GM23338 (cell line): ENCODE measurements at regions not wholly inside any gene's neighbourhood (a gene's known extent, or its start where the extent isn't known, plus 50 kb on each side); places are given as distances from the start of the nearest gene placed in this dataset.

Experiments used
- ATAC-seq: fragments of 200-7000 bp; cut with Tn5 transposase; 3 replicates; pipeline ENCODE4 v1.9.1; 2020
- DNase-seq: peaks from one replicate; pipeline ENCODE4 v3.0.0-alpha.2; 2015; ENCODE audit warnings: low spot score
- H2AFZ ChIP-seq: fragments of 200-600 bp; sonication (generic); 2 replicates; pipeline ENCODE4 v1.8.0; 2016; ENCODE audit warnings: antibody characterized with exemption, mild to moderate bottlenecking, moderate library complexity
- H3F3A ChIP-seq: fragments of 200-600 bp; sonication (generic); replicated peaks from 2 replicates; pipeline ENCODE4 v1.8.0; 2017; ENCODE audit warnings: antibody characterized with exemption, mixed run types, low read depth
- H3K27ac ChIP-seq: fragments of 200-600 bp; sonication (generic); 2 replicates; pipeline ENCODE4 v1.6.1; 2016; ENCODE audit warnings: low read depth
- H3K27me3 ChIP-seq: fragments of 200-600 bp; sonication (generic); 2 replicates; pipeline ENCODE4 v1.8.0; 2016; ENCODE audit warnings: mild to moderate bottlenecking, mixed run types, moderate library complexity; ENCODE audit not compliant: insufficient read depth
- H3K36me3 ChIP-seq: fragments of 200-600 bp; sonication (generic); 2 replicates; pipeline ENCODE4 v1.8.0; 2016; ENCODE audit warnings: mild to moderate bottlenecking; ENCODE audit not compliant: insufficient read depth
- H3K4me1 ChIP-seq: fragments of 200-600 bp; sonication (generic); 2 replicates; pipeline ENCODE4 v1.8.0; 2016; ENCODE audit warnings: mild to moderate bottlenecking, moderate library complexity; ENCODE audit not compliant: insufficient read depth
- H3K4me2 ChIP-seq: fragments of 200-600 bp; sonication (generic); 2 replicates; pipeline ENCODE4 v1.7.1; 2017; ENCODE audit warnings: mixed run types
- H3K4me3 ChIP-seq: fragments of 200-600 bp; sonication (generic); 2 replicates; pipeline ENCODE4 v1.6.1; 2016; ENCODE audit warnings: mixed run types
- H3K79me2 ChIP-seq: fragments of 200-600 bp; sonication (generic); replicated peaks from 2 replicates; pipeline ENCODE4 v1.8.0; 2017; ENCODE audit warnings: mild to moderate bottlenecking; ENCODE audit not compliant: insufficient read depth
- H3K9me2 ChIP-seq: fragments of 200-600 bp; sonication (generic); 2 replicates; pipeline ENCODE4 v1.8.0; 2017; ENCODE audit not compliant: insufficient read depth
- H4K20me1 ChIP-seq: fragments of 200-600 bp; sonication (generic); replicated peaks from 2 replicates; pipeline ENCODE4 v1.8.0; 2017; ENCODE audit warnings: mild to moderate bottlenecking; ENCODE audit not compliant: insufficient read depth
- H3K27ac Mint-ChIP-seq: 2 replicates; pipeline ENCODE4 v1.8.0; 2020; ENCODE audit warnings: inconsistent platforms, mild to moderate bottlenecking, moderate library complexity, mixed read lengths
- H3K27me3 Mint-ChIP-seq: 3 replicates; pipeline ENCODE4 v1.8.0; 2022; ENCODE audit warnings: low read depth, mild to moderate bottlenecking, moderate library complexity, mixed read lengths, inconsistent platforms; ENCODE audit not compliant: insufficient read depth, poor library complexity
- H3K36me3 Mint-ChIP-seq: 3 replicates; pipeline ENCODE4 v1.8.0; 2021; ENCODE audit warnings: low read depth, mild to moderate bottlenecking, inconsistent platforms, moderate library complexity, mixed read lengths
- H3K4me1 Mint-ChIP-seq: 3 replicates; pipeline ENCODE4 v1.8.0; 2020; ENCODE audit warnings: mild to moderate bottlenecking, inconsistent platforms, mixed read lengths
- H3K4me3 Mint-ChIP-seq: 3 replicates; pipeline ENCODE4 v1.8.0; 2021; ENCODE audit warnings: moderate library complexity, mild to moderate bottlenecking, inconsistent platforms, mixed read lengths
- H3K9me3 Mint-ChIP-seq: 3 replicates; pipeline ENCODE4 v1.8.0; 2020; ENCODE audit warnings: moderate library complexity, mild to moderate bottlenecking, inconsistent platforms, mixed read lengths
- CREB1 ChIP-seq: fragments of 250-450 bp; sonication (Bioruptor Pico); IDR thresholded peaks from 2 replicates; pipeline ENCODE4 v1.5.0; 2020; ENCODE audit warnings: low read depth, mild to moderate bottlenecking, moderate library complexity
- EZH2phosphoT487 ChIP-seq: fragments of 200-600 bp; sonication (generic); IDR thresholded peaks from one replicate; pipeline ENCODE4 v1.8.1; 2018; ENCODE audit warnings: antibody characterized with exemption; ENCODE audit not compliant: unreplicated experiment
- NANOG ChIP-seq: IDR thresholded peaks from 2 replicates; pipeline ENCODE4 v1.6.1; 2016; ENCODE audit warnings: antibody characterized with exemption, borderline replicate concordance
- POLR2AphosphoS5 ChIP-seq: IDR thresholded peaks from 2 replicates; pipeline ENCODE4 v1.6.1; 2016; ENCODE audit warnings: antibody characterized with exemption, low read depth
- TF ChIP-seq, protein P1 (sequence below): fragments of 250-450 bp; sonication (Bioruptor Pico); IDR thresholded peaks from 2 replicates; pipeline ENCODE4 v1.5.0; 2020; ENCODE audit warnings: mild to moderate bottlenecking, moderate library complexity
- TF ChIP-seq, protein P2 (sequence below): IDR thresholded peaks from 2 replicates; pipeline ENCODE4 v1.6.1; 2016; ENCODE audit warnings: antibody characterized with exemption
- TF ChIP-seq, protein P3 (sequence below), 2 experiments: fragments of 200-600 bp in 1 of 2; sonication (generic) in 1 of 2; conservative IDR thresholded peaks; 2 replicates each; pipeline versions ENCODE4 v1.5.1 to v1.6.1; 2016 to 2017; ENCODE audit warnings: antibody characterized with exemption in 2 of 2, low read depth in 2 of 2, mild to moderate bottlenecking in 2 of 2, moderate library complexity in 1 of 2

DNA sequence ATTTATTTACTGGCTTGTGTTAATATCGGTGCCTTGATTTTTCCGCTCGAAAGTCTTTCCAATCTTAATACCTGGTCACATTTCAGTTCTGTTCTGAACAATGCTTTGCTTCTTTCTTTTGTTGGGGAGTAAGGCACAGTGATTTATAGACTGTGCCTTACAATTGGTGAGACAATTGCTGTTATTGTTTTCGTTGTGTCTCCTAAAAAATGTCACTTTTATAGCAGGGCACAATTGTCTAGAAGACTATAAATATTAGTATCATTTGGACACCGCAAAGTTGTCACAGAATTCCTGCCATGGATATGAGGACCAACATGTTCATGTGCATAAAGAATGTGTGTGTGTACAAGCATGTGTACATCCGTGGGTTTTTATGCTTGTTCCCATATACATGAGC is 231.9 kb downstream of the INSIG2 start:
- no peaks in the 10 kb centered on the region for H3K36me3 ChIP-seq
- no peaks in the 10 kb centered on the region for H3K79me2 ChIP-seq
- ATAC-seq (no peak), DNase-seq (no peak)
- peaks cover 47% of the 10 kb centered on the region for H3K4me1 ChIP-seq
- H2AFZ ChIP-seq, result no peak overlapping the region
- no peaks in the 10 kb centered on the region for H3K27me3 Mint-ChIP-seq
- TF ChIP-seq, protein P1, sequence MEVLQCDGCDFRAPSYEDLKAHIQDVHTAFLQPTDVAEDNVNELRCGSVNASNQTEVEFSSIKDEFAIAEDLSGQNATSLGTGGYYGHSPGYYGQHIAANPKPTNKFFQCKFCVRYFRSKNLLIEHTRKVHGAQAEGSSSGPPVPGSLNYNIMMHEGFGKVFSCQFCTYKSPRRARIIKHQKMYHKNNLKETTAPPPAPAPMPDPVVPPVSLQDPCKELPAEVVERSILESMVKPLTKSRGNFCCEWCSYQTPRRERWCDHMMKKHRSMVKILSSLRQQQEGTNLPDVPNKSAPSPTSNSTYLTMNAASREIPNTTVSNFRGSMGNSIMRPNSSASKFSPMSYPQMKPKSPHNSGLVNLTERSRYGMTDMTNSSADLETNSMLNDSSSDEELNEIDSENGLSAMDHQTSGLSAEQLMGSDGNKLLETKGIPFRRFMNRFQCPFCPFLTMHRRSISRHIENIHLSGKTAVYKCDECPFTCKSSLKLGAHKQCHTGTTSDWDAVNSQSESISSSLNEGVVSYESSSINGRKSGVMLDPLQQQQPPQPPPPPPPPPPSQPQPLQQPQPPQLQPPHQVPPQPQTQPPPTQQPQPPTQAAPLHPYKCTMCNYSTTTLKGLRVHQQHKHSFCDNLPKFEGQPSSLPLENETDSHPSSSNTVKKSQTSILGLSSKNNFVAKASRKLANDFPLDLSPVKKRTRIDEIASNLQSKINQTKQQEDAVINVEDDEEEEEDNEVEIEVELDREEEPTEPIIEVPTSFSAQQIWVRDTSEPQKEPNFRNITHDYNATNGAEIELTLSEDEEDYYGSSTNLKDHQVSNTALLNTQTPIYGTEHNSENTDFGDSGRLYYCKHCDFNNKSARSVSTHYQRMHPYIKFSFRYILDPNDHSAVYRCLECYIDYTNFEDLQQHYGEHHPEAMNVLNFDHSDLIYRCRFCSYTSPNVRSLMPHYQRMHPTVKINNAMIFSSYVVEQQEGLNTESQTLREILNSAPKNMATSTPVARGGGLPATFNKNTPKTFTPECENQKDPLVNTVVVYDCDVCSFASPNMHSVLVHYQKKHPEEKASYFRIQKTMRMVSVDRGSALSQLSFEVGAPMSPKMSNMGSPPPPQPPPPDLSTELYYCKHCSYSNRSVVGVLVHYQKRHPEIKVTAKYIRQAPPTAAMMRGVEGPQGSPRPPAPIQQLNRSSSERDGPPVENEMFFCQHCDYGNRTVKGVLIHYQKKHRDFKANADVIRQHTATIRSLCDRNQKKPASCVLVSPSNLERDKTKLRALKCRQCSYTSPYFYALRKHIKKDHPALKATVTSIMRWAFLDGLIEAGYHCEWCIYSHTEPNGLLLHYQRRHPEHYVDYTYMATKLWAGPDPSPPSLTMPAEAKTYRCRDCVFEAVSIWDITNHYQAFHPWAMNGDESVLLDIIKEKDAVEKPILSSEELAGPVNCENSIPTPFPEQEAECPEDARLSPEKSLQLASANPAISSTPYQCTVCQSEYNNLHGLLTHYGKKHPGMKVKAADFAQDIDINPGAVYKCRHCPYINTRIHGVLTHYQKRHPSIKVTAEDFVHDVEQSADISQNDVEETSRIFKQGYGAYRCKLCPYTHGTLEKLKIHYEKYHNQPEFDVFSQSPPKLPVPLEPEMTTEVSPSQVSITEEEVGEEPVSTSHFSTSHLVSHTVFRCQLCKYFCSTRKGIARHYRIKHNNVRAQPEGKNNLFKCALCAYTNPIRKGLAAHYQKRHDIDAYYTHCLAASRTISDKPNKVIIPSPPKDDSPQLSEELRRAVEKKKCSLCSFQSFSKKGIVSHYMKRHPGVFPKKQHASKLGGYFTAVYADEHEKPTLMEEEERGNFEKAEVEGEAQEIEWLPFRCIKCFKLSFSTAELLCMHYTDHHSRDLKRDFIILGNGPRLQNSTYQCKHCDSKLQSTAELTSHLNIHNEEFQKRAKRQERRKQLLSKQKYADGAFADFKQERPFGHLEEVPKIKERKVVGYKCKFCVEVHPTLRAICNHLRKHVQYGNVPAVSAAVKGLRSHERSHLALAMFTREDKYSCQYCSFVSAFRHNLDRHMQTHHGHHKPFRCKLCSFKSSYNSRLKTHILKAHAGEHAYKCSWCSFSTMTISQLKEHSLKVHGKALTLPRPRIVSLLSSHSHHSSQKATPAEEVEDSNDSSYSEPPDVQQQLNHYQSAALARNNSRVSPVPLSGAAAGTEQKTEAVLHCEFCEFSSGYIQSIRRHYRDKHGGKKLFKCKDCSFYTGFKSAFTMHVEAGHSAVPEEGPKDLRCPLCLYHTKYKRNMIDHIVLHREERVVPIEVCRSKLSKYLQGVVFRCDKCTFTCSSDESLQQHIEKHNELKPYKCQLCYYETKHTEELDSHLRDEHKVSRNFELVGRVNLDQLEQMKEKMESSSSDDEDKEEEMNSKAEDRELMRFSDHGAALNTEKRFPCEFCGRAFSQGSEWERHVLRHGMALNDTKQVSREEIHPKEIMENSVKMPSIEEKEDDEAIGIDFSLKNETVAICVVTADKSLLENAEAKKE (CRISPR knock-in tag), result no peak
- TF ChIP-seq NANOG (no peak), POLR2AphosphoS5 (no peak)
- TF ChIP-seq, protein P2, sequence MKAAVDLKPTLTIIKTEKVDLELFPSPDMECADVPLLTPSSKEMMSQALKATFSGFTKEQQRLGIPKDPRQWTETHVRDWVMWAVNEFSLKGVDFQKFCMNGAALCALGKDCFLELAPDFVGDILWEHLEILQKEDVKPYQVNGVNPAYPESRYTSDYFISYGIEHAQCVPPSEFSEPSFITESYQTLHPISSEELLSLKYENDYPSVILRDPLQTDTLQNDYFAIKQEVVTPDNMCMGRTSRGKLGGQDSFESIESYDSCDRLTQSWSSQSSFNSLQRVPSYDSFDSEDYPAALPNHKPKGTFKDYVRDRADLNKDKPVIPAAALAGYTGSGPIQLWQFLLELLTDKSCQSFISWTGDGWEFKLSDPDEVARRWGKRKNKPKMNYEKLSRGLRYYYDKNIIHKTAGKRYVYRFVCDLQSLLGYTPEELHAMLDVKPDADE, result no peak
- no peaks in the 10 kb centered on the region for H4K20me1 ChIP-seq
- peak overlapping the region; percentile 28 for H3K4me3 ChIP-seq
- H3K9me3 Mint-ChIP-seq, result no peaks in the 10 kb centered on the region; the same call in 2 of the 3 replicates
- H3K4me3 Mint-ChIP-seq, result peak overlapping the region; percentile 70
- H3K9me2 ChIP-seq, result no peaks in the 10 kb centered on the region; the same call in 1 of the 2 replicates
- H3F3A ChIP-seq, result no peaks in the 10 kb centered on the region
- no peaks in the 10 kb centered on the region for H3K27me3 ChIP-seq
- H3K36me3 Mint-ChIP-seq, result no peaks in the 10 kb centered on the region; the same call in 2 of the 3 replicates
- H3K4me1 Mint-ChIP-seq, result peaks cover 60% of the 10 kb centered on the region
- H3K4me2 ChIP-seq, result peak overlapping the region; percentile 50
- H3K27ac Mint-ChIP-seq, result peak overlapping the region; percentile 98
- H3K27ac ChIP-seq, result peak overlapping the region; percentile 89

DNA sequence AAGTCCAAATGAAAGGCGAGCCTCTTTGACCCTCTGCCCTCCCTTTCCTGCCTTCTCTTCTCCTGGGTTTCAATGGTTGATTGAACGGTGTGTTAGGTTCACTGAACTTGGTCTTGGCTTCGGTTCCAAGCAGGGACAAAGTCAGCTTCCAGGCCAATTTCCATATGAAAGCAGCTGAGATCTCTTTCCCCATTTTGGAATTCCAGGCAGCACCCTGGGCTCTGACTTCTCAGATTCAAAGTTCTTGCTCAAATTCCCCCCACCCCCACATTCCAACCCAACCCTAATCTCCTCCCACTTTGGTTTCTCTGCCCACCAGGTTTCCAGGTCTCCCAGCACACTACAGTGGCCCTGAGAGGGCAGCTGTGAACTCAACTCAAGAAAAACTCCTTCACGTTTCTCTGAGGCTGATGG is 231.0 kb downstream of the INSIG2 start:
- Mint-ChIP-seq H3K4me1 (peaks cover 65% of the 10 kb centered on the region), H3K36me3 (no peaks in the 10 kb centered on the region; the same call in 2 of the 3 replicates), H3K27ac (peak overlapping the region; percentile 98), H3K4me3 (peak overlapping the region; percentile 70), H3K9me3 (no peaks in the 10 kb centered on the region; the same call in 2 of the 3 replicates), H3K27me3 (no peaks in the 10 kb centered on the region)
- no peaks in the 10 kb centered on the region for H3K27me3 ChIP-seq
- H3K27ac ChIP-seq, result peak overlapping the region; percentile 94
- H4K20me1 ChIP-seq, result no peaks in the 10 kb centered on the region
- H2AFZ ChIP-seq, result no peak overlapping the region
- DNase-seq, result peak; percentile 98
- H3K36me3 ChIP-seq, result no peaks in the 10 kb centered on the region
- ATAC-seq, result peak; percentile 89
- H3K4me1 ChIP-seq, result peaks cover 50% of the 10 kb centered on the region
- peak overlapping the region; percentile 52 for H3K4me2 ChIP-seq
- no peaks in the 10 kb centered on the region for H3K79me2 ChIP-seq
- H3K9me2 ChIP-seq, result no peaks in the 10 kb centered on the region; the same call in 1 of the 2 replicates
- no peaks in the 10 kb centered on the region for H3F3A ChIP-seq
- H3K4me3 ChIP-seq, result peak overlapping the region; percentile 34
- TF ChIP-seq POLR2AphosphoS5, result peak; percentile 81
- TF ChIP-seq CREB1 (CRISPR knock-in tag), result peak; percentile 17; the same call in 1 of the 2 replicates
- no peak for TF ChIP-seq EZH2phosphoT487
- TF ChIP-seq, protein P3, sequence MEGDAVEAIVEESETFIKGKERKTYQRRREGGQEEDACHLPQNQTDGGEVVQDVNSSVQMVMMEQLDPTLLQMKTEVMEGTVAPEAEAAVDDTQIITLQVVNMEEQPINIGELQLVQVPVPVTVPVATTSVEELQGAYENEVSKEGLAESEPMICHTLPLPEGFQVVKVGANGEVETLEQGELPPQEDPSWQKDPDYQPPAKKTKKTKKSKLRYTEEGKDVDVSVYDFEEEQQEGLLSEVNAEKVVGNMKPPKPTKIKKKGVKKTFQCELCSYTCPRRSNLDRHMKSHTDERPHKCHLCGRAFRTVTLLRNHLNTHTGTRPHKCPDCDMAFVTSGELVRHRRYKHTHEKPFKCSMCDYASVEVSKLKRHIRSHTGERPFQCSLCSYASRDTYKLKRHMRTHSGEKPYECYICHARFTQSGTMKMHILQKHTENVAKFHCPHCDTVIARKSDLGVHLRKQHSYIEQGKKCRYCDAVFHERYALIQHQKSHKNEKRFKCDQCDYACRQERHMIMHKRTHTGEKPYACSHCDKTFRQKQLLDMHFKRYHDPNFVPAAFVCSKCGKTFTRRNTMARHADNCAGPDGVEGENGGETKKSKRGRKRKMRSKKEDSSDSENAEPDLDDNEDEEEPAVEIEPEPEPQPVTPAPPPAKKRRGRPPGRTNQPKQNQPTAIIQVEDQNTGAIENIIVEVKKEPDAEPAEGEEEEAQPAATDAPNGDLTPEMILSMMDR (conservative IDR thresholded peaks at IDR 0.05; ENCODE audit: low read depth in 2 of 2), result no peak
